Progenitor cell of endocrine pancreas (in vitro differentiated cells): ENCODE measurements at regions not wholly inside any gene's neighbourhood (a gene's known extent, or its start where the extent isn't known, plus 50 kb on each side); places are given as distances from the start of the nearest gene placed in this dataset.

Experiments used
- DNase-seq: peaks from one replicate; pipeline ENCODE4 v3.0.0; 2021; ENCODE audit warnings: low spot score; ENCODE audit not compliant: unreplicated experiment
- H3K27ac Mint-ChIP-seq: 2 replicates; pipeline ENCODE4 v1.8.0; 2021; ENCODE audit warnings: mild to moderate bottlenecking, moderate library complexity, mixed read lengths
- H3K27me3 Mint-ChIP-seq: 2 replicates; pipeline ENCODE4 v1.8.0; 2021; ENCODE audit warnings: mixed read lengths
- H3K36me3 Mint-ChIP-seq: 2 replicates; pipeline ENCODE4 v1.8.0; 2022; ENCODE audit warnings: mixed read lengths; ENCODE audit not compliant: insufficient read depth
- H3K4me1 Mint-ChIP-seq: 2 replicates; pipeline ENCODE4 v1.8.0; 2021; ENCODE audit warnings: low read depth, mixed read lengths
- H3K4me3 Mint-ChIP-seq: 2 replicates; pipeline ENCODE4 v1.8.0; 2021; ENCODE audit warnings: low read depth, mild to moderate bottlenecking, moderate library complexity, mixed read lengths
- H3K9me3 Mint-ChIP-seq: 2 replicates; pipeline ENCODE4 v1.8.0; 2021; ENCODE audit warnings: low read depth, mixed read lengths
- CTCF ChIP-seq: fragments of 200-600 bp; sonication (generic); IDR thresholded peaks from one replicate; pipeline ENCODE4 v1.5.0; 2021; ENCODE audit warnings: antibody characterized with exemption, mild to moderate bottlenecking; ENCODE audit not compliant: unreplicated experiment

- Mint-ChIP-seq H3K36me3 (peaks cover 1% of the 10 kb centered on the region), H3K4me1 (peaks cover 17% of the 10 kb centered on the region), H3K9me3 (no peaks in the 10 kb centered on the region), H3K27me3 (peaks cover 29% of the 10 kb centered on the region), H3K27ac (no peak overlapping the region), H3K4me3 (no peak overlapping the region)
- DNase-seq = no peak
- no peak for TF ChIP-seq CTCF
Observed at GRCh38 chr15:100760357-100760903, 119.2 kb upstream of the ALDH1A3 start.

GRCh38 chr15:100761290-100761935, 118.2 kb upstream of the ALDH1A3 start:
- Mint-ChIP-seq H3K27ac (no peak overlapping the region), H3K9me3 (no peaks in the 10 kb centered on the region), H3K36me3 (no peaks in the 10 kb centered on the region), H3K4me1 (peaks cover 18% of the 10 kb centered on the region), H3K27me3 (peaks cover 34% of the 10 kb centered on the region), H3K4me3 (no peak overlapping the region)
- TF ChIP-seq CTCF = no peak
- no peak for DNase-seq

GRCh38 chr15:100762289-100762688, 117.3 kb upstream of the ALDH1A3 start:
- no peak for DNase-seq
- Mint-ChIP-seq H3K9me3 (no peaks in the 10 kb centered on the region), H3K27me3 (peaks cover 36% of the 10 kb centered on the region), H3K4me3 (no peak overlapping the region), H3K27ac (no peak overlapping the region), H3K4me1 (peaks cover 18% of the 10 kb centered on the region), H3K36me3 (no peaks in the 10 kb centered on the region)
- no peak for TF ChIP-seq CTCF

- DNase-seq = no peak
- H3K4me1 Mint-ChIP-seq = peaks cover 18% of the 10 kb centered on the region
- H3K27me3 Mint-ChIP-seq = peaks cover 38% of the 10 kb centered on the region
- H3K9me3 Mint-ChIP-seq = no peaks in the 10 kb centered on the region
- H3K36me3 Mint-ChIP-seq = no peaks in the 10 kb centered on the region
- TF ChIP-seq CTCF = no peak
- no peak overlapping the region for H3K4me3 Mint-ChIP-seq
- H3K27ac Mint-ChIP-seq = no peak overlapping the region
Observed at GRCh38 chr15:100762913-100763834, 116.5 kb upstream of the ALDH1A3 start.

- Mint-ChIP-seq H3K4me3 (no peak overlapping the region), H3K27ac (no peak overlapping the region), H3K9me3 (no peaks in the 10 kb centered on the region), H3K27me3 (peaks cover 38% of the 10 kb centered on the region), H3K4me1 (peaks cover 14% of the 10 kb centered on the region), H3K36me3 (no peaks in the 10 kb centered on the region)
- no peak for TF ChIP-seq CTCF
- no peak for DNase-seq
Observed at GRCh38 chr15:100763835-100764750, 115.5 kb upstream of the ALDH1A3 start.
